GM19463 (cell line): ENCODE measurements at regions not wholly inside any gene's neighbourhood (a gene's known extent, or its start where the extent isn't known, plus 50 kb on each side); places are given as distances from the start of the nearest gene placed in this dataset.
"Not testable (repeated sequence)": the region's sequence is repeated elsewhere in the genome, so short reads cannot be mapped to it uniquely, and the experiment has no call there.

ENCODE experiments used
- ATAC-seq: cut with Tn5 transposase; IDR thresholded peaks from one replicate; pipeline ENCODE4 v1.9.1; 2021; ENCODE audit warnings: mild to moderate bottlenecking, moderate library complexity; ENCODE audit not compliant: unreplicated experiment

GRCh38 chr9:1535599-1535998, 479.5 kb upstream of the SMARCA2 start:
- ATAC-seq: no peak

GRCh38 chr9:1536522-1537170, 478.5 kb upstream of the SMARCA2 start:
- peak; percentile 78 for ATAC-seq

GRCh38 chr9:1538301-1538700, 476.8 kb upstream of the SMARCA2 start:
- no peak for ATAC-seq

GRCh38 chr9:1539216-1539615, 475.9 kb upstream of the SMARCA2 start:
- no peak for ATAC-seq

- ATAC-seq: no peak
Observed at GRCh38 chr9:1550636-1551035, 464.5 kb upstream of the SMARCA2 start.

GRCh38 chr9:1554081-1555035, 460.8 kb upstream of the SMARCA2 start:
- ATAC-seq: peak; percentile 76

- not testable (repeated sequence) for ATAC-seq
Observed at GRCh38 chr9:1558666-1559065, 456.5 kb upstream of the SMARCA2 start.

GRCh38 chr9:1575939-1576338, 439.2 kb upstream of the SMARCA2 start:
- ATAC-seq: no peak

GRCh38 chr9:1580215-1580614, 434.9 kb upstream of the SMARCA2 start:
- ATAC-seq: peak; percentile 85

- ATAC-seq: no peak
Observed at GRCh38 chr9:1581926-1582325, 433.2 kb upstream of the SMARCA2 start.

GRCh38 chr9:1591310-1591709, 423.8 kb upstream of the SMARCA2 start:
- no peak for ATAC-seq

- no peak for ATAC-seq
Observed at GRCh38 chr9:1598270-1598669, 416.9 kb upstream of the SMARCA2 start.

- ATAC-seq: no peak
Observed at GRCh38 chr9:1599961-1600360, 415.2 kb upstream of the SMARCA2 start.

GRCh38 chr9:1604942-1605560, 410.1 kb upstream of the SMARCA2 start:
- peak; percentile 61 for ATAC-seq

GRCh38 chr9:1606253-1606652, 408.9 kb upstream of the SMARCA2 start:
- no peak for ATAC-seq

GRCh38 chr9:1612886-1613285, 402.3 kb upstream of the SMARCA2 start:
- ATAC-seq: no peak

GRCh38 chr9:1617419-1617818, 397.7 kb upstream of the SMARCA2 start:
- no peak for ATAC-seq

GRCh38 chr9:1619915-1620710, 395.0 kb upstream of the SMARCA2 start:
- ATAC-seq: no peak

GRCh38 chr9:1637401-1637800, 377.7 kb upstream of the SMARCA2 start:
- no peak for ATAC-seq

GRCh38 chr9:1639166-1639565, 376.0 kb upstream of the SMARCA2 start:
- ATAC-seq: no peak

- no peak for ATAC-seq
Observed at GRCh38 chr9:1647776-1648175, 367.4 kb upstream of the SMARCA2 start.
